ENCODE measurements at regions not wholly inside any gene's neighbourhood (a gene's known extent, or its start where the extent isn't known, plus 50 kb on each side); places are given as distances from the start of the nearest gene placed in this dataset.

DNA sequence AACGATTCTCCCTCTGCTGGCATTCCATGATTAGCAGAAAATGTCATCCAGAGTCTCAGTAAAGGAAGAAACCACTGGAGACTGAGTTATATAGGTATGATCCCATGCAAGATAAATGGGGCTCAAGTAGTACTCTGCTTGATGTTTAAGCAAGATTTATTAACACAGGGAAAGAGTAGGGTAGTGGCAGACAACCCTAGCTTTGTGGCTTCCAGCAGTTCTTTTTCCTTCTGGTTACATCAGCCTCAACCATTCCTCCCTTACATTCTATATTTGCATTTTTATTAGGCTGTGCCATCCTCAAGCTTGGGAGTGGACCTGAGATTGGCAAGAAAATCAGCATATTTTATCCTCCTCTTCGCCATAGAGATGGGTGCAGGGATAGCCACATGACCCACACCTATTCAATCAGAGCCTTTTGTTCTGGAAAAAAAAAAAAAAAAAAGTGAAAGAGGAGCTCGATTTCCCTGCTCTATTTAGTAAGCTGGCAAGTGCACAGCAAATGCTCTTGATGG is 402.1 kb downstream of the ZNF536 start:
- no peak overlapping the region for H3K27ac ChIP-seq
- intact Hi-C loops (cut with DNase I): no loop called here
- no peaks in the 10 kb centered on the region for H3K36me3 ChIP-seq (replicated peaks in 1 of 2)
- DNase-seq: no peak
- no peak overlapping the region for H3K4me3 ChIP-seq
- peaks cover 0 to 6% (median 0%) of the 10 kb centered on the region in 3 donors for H3K9me3 ChIP-seq (replicated peaks in 1 of 3)
- TF ChIP-seq, protein P1, sequence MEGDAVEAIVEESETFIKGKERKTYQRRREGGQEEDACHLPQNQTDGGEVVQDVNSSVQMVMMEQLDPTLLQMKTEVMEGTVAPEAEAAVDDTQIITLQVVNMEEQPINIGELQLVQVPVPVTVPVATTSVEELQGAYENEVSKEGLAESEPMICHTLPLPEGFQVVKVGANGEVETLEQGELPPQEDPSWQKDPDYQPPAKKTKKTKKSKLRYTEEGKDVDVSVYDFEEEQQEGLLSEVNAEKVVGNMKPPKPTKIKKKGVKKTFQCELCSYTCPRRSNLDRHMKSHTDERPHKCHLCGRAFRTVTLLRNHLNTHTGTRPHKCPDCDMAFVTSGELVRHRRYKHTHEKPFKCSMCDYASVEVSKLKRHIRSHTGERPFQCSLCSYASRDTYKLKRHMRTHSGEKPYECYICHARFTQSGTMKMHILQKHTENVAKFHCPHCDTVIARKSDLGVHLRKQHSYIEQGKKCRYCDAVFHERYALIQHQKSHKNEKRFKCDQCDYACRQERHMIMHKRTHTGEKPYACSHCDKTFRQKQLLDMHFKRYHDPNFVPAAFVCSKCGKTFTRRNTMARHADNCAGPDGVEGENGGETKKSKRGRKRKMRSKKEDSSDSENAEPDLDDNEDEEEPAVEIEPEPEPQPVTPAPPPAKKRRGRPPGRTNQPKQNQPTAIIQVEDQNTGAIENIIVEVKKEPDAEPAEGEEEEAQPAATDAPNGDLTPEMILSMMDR (IDR thresholded peaks at IDR 0.05): no peak
- TF ChIP-seq POLR2A (IDR thresholded peaks at IDR 0.05): no peak
- no peaks in the 10 kb centered on the region for H3K4me1 ChIP-seq (replicated peaks in 1 of 2)
- no peaks in the 10 kb centered on the region for H3K27me3 ChIP-seq
- 50 to 54% (median 52%) methylated on average over 3 of the region's 3 CpGs for WGBS, 4 donors

DNA sequence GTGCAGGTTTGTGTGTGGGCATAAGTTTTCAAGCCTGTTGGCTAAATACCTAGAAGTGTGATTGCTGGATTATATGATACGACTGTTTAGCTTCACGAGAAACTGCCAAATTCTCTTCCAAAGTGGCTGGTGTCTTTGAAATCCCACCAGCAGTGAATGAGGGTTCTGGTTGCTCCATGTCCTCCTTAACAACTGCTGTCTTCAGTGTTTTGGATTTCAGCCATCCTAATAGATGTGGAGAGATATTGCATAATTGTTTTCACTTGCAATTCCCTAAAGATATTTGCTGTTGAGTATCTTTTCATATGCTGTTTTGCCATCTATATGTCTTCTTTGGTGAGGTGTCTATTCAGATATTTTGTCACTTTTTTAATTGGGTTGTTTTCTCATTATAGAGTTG is 390.5 kb downstream of the ZNF536 start:
- intact Hi-C loops (cut with DNase I): no loop called here
- H3K9me3 ChIP-seq (replicated peaks in 1 of 3): no peaks in the 10 kb centered on the region
- no peak overlapping the region for H3K27ac ChIP-seq
- H3K4me3 ChIP-seq: no peak overlapping the region
- no peak for DNase-seq
- no peaks in the 10 kb centered on the region for H3K36me3 ChIP-seq (replicated peaks in 1 of 2)
- WGBS, 4 donors: 62 to 80% (median 72%) methylated on average over 2 of the region's 2 CpGs
- H3K4me1 ChIP-seq (replicated peaks in 1 of 2): no peaks in the 10 kb centered on the region
- TF ChIP-seq POLR2A (IDR thresholded peaks at IDR 0.05): no peak
- TF ChIP-seq, protein P1 (IDR thresholded peaks at IDR 0.05): no peak
- H3K27me3 ChIP-seq: no peaks in the 10 kb centered on the region

DNA sequence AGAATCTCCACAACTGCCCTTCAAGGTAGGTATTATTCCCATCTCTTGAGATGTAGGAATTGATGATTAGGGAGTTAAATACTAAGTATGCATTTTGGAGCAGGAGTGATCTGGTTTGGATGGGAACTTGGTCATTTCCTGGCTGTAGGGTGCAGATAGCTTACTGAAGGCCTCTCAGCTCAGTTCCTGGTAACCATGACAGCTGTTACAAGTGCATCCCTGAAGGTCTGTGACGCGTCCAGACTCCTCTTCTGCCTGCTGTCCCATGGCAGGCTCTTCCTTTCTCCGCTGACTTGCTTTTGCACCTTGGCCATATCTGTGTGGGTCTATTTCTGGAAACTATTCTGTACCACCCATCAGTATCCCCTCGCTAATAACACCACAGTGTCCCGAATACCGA is 387.8 kb downstream of the ZNF536 start:
- Histone ChIP-seq H3K4me3 (no peak overlapping the region), H3K9me3 (replicated peaks in 1 of 3) (no peaks in the 10 kb centered on the region), H3K27ac (no peak overlapping the region), H3K4me1 (replicated peaks in 1 of 2) (no peaks in the 10 kb centered on the region), H3K36me3 (replicated peaks in 1 of 2) (no peaks in the 10 kb centered on the region), H3K27me3 (no peaks in the 10 kb centered on the region)
- intact Hi-C loops (cut with DNase I): no loop called here
- TF ChIP-seq, protein P1 (IDR thresholded peaks at IDR 0.05): no peak
- no peak for TF ChIP-seq POLR2A (IDR thresholded peaks at IDR 0.05)
- DNase-seq: no peak
- 83 to 95% (median 87%) methylated on average over 6 of the region's 6 CpGs for WGBS, 4 donors

DNA sequence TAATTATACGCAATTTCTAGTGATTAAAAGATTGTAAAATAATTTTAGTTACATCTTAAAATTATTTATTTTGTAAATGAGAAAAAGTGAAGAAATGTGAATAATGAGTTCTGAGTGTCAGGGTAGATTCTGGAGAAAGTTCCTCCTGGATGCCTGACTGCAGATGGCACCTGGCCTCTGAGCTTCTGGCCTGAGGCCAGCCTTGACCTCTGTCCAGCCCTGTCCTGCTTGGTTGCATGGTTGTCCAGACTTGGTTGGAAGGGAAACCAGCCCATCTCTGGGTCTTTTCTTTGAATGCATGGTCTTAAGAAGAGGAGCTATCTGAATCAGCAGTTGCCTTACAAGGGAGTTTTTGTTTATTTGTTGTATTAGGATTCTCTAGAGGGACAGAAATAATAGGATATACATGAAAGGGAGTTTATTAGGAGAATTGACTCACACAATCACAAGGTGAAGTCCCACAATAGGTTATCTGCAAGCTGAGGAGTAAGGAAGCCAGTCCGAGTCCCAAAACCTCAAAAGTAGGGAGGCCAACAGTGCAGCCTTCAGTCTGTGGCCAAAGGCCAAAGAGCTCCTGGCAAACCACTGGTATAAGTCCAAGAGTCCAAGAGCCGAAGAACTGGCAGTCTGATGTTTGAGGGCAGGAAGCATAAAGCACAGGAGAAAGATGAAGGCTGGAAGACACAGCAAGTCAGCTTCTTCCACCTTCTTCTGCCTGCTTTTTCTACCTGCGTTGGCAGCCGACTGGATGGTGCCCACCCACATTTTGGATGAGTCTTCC is 385.8 kb downstream of the ZNF536 start:
- Histone ChIP-seq H3K4me1 (replicated peaks in 1 of 2) (no peaks in the 10 kb centered on the region), H3K36me3 (replicated peaks in 1 of 2) (no peaks in the 10 kb centered on the region), H3K4me3 (no peak overlapping the region), H3K9me3 (replicated peaks in 1 of 3) (no peaks in the 10 kb centered on the region), H3K27ac (no peak overlapping the region), H3K27me3 (no peaks in the 10 kb centered on the region)
- intact Hi-C loops (cut with DNase I): no loop called here
- 83 to 87% (median 87%) methylated on average over 5 of the region's 5 CpGs for WGBS, 4 donors
- TF ChIP-seq POLR2A (IDR thresholded peaks at IDR 0.05): no peak
- TF ChIP-seq, protein P1 (IDR thresholded peaks at IDR 0.05): no peak
- no peak for DNase-seq

Data from adrenal gland (tissue), 9 donors.